NT2/D1 (cell line): ENCODE measurements at regions not wholly inside any gene's neighbourhood (a gene's known extent, or its start where the extent isn't known, plus 50 kb on each side); places are given as distances from the start of the nearest gene placed in this dataset.

Source experiments
- DNase-seq: peaks from one replicate; pipeline ENCODE4 v3.0.0-alpha.2; 2011; ENCODE audit warnings: low read depth, low spot score
- H3K27me3 ChIP-seq: 2 replicates; pipeline ENCODE4 v1.6.0; 2011; ENCODE audit warnings: mild to moderate bottlenecking; ENCODE audit not compliant: insufficient read length, insufficient read depth
- H3K36me3 ChIP-seq: 2 replicates; pipeline ENCODE4 v1.6.1; 2011; ENCODE audit warnings: mild to moderate bottlenecking, low read length, mixed read lengths; ENCODE audit not compliant: insufficient read depth, insufficient read length
- H3K4me1 ChIP-seq: 2 replicates; pipeline ENCODE4 v1.5.1; 2011; ENCODE audit not compliant: insufficient read depth, insufficient read length
- H3K4me3 ChIP-seq: 2 replicates; pipeline ENCODE4 v1.5.1; 2011; ENCODE audit warnings: low read depth; ENCODE audit not compliant: insufficient read length
- H3K9ac ChIP-seq: 2 replicates; pipeline ENCODE4 v1.6.0; 2011; ENCODE audit warnings: low read depth; ENCODE audit not compliant: insufficient read length
- H3K9me3 ChIP-seq: 2 replicates; pipeline ENCODE4 v1.5.1; 2011; ENCODE audit warnings: mild to moderate bottlenecking, low read length; ENCODE audit not compliant: insufficient read depth
- SUZ12 ChIP-seq: IDR thresholded peaks from 2 replicates; pipeline ENCODE4 v1.6.1; 2011; ENCODE audit not compliant: insufficient read length, insufficient read depth; ENCODE audit errors: extremely low read depth
- YY1 ChIP-seq: IDR thresholded peaks from 2 replicates; pipeline ENCODE4 v1.6.1; 2011; ENCODE audit not compliant: insufficient read length, insufficient read depth
- ZNF274 ChIP-seq: IDR thresholded peaks from 2 replicates; pipeline ENCODE4 v1.6.1; 2011; ENCODE audit warnings: mild to moderate bottlenecking, low read depth, low read length

DNA sequence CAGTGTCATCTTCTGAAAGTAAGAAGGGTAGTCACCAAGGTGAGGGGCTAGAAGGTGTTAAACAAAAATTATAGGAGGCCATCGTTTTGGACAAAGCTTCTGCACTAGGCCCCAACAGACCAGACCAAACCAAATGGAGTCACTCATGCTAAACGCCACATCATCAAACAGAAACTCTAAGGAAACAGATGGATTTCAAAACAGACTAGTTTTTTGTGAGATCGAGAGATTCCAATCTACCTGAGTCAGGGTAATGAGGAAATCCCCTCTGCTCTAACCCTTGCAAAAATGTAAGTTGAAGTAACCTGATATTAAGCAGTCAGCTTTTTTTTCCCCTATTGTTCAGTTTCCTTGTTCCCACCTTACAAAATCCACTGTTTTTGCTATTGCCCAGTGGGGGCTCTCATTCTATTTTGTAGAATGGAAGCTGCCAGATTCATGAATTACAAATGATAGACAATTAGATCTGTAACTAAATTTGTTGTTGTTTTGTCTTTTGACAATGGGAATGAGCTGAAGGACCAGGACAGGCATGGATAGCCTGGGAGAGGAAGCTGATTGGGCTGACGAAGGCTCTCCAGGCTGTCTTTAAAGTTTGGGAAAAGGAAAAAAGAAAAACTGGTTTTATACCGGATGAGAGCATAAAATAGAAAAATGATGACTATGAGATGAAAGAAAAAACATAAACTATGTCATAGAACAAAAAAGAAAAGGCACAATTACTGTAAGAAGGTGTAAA is 94.7 kb upstream of the ADAMTSL1 start:
- H3K27me3 ChIP-seq, result no peaks in the 10 kb centered on the region
- H3K4me3 ChIP-seq, result no peak overlapping the region
- no peak overlapping the region for H3K9ac ChIP-seq
- no peaks in the 10 kb centered on the region; the same call in 1 of the 2 replicates for H3K9me3 ChIP-seq
- no peaks in the 10 kb centered on the region for H3K36me3 ChIP-seq
- peak; percentile 22 for DNase-seq
- no peaks in the 10 kb centered on the region for H3K4me1 ChIP-seq
- TF ChIP-seq SUZ12, result no peak
- no peak for TF ChIP-seq YY1
- no peak for TF ChIP-seq ZNF274

DNA sequence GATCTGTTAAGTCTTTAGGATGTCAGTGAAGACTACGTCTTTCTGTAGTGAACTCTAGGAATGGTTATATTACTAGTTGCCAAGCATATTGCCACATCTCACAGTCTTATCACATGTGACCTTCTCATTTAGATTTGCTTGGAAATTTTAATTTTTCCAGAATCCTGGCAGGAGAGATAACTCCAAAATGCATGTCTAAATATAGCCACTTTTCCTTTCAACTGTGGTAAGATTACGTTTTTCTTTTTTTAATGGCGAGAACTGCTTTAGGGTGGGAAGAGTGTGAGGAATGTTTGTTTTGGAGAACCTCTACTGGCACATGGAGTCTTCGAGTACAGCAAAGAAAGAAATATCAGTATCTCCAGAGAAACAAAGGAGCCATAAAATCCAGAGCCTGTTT is 91.7 kb upstream of the ADAMTSL1 start:
- TF ChIP-seq SUZ12, result no peak
- TF ChIP-seq YY1, result no peak

DNA sequence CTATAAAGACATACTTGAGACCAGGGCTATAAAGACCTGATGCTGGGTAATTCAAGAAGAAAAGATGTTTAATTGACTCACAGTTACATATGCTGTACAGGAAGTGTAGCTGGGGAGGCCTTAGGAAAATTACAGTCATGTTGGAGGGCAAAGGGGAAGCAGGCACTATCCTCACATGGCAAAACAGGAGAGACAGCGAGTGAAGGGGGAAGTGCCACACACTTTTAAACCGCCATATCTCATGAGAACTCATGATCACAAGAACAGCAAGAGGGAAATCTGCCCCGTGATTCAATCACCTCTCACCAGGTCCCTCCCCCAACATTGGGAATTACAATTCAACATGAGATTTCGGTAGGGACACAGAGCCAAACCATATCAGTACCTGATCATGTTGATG is 89.9 kb upstream of the ADAMTSL1 start:
- no peak for TF ChIP-seq SUZ12
- TF ChIP-seq YY1, result no peak
- TF ChIP-seq ZNF274, result no peak
- H3K9ac ChIP-seq, result no peak overlapping the region
- no peaks in the 10 kb centered on the region for H3K36me3 ChIP-seq
- DNase-seq, result no peak
- no peaks in the 10 kb centered on the region for H3K9me3 ChIP-seq
- H3K4me3 ChIP-seq, result no peak overlapping the region
- no peaks in the 10 kb centered on the region for H3K4me1 ChIP-seq
- no peaks in the 10 kb centered on the region for H3K27me3 ChIP-seq

More for the DNA sequence above, 91.7 kb upstream of the ADAMTSL1 start:
- Histone ChIP-seq H3K4me3 (no peak overlapping the region), H3K4me1 (no peaks in the 10 kb centered on the region), H3K36me3 (no peaks in the 10 kb centered on the region), H3K27me3 (no peaks in the 10 kb centered on the region), H3K9ac (no peak overlapping the region), H3K9me3 (no peaks in the 10 kb centered on the region)
- DNase-seq, result no peak

DNA sequence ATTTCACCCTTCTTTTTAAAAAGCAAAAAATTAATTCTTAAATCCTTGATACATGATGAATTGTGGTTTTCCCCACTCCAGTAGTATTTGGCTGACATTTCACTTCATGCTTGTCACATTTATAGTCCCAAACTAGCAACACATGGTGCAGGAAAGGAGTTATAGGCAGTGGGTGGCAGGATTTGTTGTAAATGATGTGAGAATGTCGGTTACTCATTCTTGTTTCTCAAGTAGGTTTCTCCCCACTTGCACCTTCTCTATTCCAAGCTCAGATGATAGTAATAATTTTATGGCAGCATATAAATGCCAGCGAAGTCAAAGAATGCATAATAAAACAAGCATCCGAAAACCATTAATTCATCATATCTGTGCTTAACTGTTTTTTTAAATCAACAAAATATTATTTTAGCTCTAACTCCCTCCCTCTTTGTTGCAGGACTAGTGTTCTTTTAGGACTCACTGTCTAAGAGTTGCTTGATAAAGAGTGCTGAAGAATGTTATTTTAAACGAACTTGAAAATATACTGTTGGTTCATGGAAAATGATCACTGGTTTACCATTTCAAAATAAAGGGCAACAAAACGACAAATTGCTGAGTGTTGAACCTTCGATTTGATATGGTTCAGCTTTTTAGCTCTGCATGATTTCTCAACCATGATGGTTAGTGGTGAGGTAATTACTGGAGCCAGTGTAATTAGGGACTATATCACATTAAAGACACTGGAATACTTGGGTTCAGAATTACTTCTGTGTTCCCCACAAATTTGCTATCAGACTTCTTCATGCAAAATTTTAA is 88.1 kb upstream of the ADAMTSL1 start:
- Histone ChIP-seq H3K36me3 (no peaks in the 10 kb centered on the region), H3K27me3 (no peaks in the 10 kb centered on the region), H3K9me3 (no peaks in the 10 kb centered on the region), H3K4me1 (no peaks in the 10 kb centered on the region), H3K4me3 (no peak overlapping the region), H3K9ac (no peak overlapping the region)
- no peak for DNase-seq
- TF ChIP-seq SUZ12 (no peak), ZNF274 (no peak), YY1 (no peak)

- Histone ChIP-seq H3K9me3 (no peaks in the 10 kb centered on the region), H3K9ac (no peak overlapping the region), H3K27me3 (no peaks in the 10 kb centered on the region), H3K4me1 (peaks cover 2% of the 10 kb centered on the region), H3K4me3 (no peak overlapping the region), H3K36me3 (no peaks in the 10 kb centered on the region)
- no peak for DNase-seq
- no peak for TF ChIP-seq SUZ12
- TF ChIP-seq ZNF274, result no peak
- no peak for TF ChIP-seq YY1
Measured at GRCh38 chr9:18390393-18390792, 83.6 kb upstream of the ADAMTSL1 start.

DNA sequence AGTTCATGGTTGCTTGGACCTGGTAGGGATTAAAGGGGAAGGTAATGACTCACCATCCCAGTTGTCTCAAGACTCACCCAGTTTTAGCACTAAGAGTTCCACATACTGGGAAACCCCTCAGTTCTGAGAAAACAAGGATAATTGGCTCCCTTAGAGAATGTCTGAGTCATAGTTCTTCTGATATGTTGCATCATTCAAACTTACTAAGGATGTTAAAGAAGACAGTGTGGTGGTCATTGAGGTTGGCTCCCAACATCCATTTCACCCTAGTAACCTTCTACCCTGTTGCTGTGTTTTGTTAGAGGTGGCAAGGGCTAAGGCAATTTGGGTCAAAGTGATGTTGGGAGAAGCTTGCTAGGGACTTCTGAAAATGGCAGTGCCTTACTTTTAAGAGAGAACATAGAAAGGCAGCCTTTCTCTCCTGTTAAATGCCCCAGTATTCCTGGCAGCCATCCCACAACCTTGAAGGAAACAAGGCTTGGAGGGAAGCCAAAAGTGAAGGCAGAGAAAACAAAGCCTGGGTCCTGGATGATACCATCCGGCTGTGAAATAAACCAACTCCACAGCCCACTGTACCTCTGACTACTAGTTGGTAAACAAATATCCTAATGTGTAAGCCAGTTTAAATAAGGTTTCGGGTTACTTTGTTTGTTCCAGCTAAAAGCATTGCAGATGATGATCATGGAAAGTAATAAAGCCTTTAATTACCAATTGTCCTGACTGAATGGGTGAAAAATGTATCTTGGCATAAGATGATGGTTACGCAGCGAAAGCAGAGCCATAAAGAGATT is 80.4 kb upstream of the ADAMTSL1 start:
- Histone ChIP-seq H3K4me3 (no peak overlapping the region), H3K4me1 (peaks cover 2% of the 10 kb centered on the region), H3K27me3 (no peaks in the 10 kb centered on the region), H3K36me3 (no peaks in the 10 kb centered on the region), H3K9ac (no peak overlapping the region), H3K9me3 (no peaks in the 10 kb centered on the region)
- DNase-seq, result no peak
- TF ChIP-seq YY1 (no peak), SUZ12 (no peak)
